ENCODE measurements at regions not wholly inside any gene's neighbourhood (a gene's known extent, or its start where the extent isn't known, plus 50 kb on each side); places are given as distances from the start of the nearest gene placed in this dataset.
"Not testable (repeated sequence)": the region's sequence is repeated elsewhere in the genome, so short reads cannot be mapped to it uniquely, and the experiment has no call there.

DNA sequence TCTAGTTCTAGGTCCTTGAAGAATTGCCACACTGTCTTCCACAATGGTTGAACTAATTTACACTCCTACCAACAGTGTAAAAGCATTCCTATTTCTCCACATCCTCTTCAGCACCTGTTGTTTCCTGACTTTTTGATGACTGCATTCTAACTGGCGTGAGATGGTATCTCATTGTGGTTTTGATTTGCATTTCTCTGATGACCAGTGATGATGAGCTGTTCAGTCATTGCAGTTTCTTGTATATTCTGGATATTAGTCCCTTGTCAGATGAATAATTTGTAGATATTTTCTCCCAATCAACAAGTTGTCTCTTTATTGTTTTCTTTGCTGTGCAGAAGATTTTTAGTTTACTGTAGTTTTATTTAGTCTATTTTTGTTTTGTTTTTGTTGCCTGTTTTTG, 812.3 kb upstream of the ACO1 start:
- peak in 1 of 5 experiments; percentile 3 for DNase-seq

DNA sequence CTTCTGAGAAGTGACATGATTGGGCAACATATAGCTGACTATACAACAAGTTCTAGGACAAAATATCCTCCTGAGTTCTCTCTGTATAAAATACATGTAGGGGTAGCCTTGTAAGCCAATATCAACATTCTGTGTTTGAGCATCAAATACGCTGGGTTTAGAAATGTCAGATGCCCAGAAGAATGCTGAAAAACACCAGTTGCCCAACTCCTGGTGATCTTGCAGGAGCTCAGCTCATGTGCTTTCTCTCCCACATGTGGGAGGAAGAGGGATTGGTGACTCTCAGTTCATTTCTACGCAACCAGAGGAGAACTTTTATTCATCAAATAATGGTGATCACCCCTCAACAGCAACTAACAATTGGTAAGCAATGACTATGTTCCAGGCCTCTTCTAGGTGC, 810.9 kb upstream of the ACO1 start:
- DNase-seq = no peak

DNA sequence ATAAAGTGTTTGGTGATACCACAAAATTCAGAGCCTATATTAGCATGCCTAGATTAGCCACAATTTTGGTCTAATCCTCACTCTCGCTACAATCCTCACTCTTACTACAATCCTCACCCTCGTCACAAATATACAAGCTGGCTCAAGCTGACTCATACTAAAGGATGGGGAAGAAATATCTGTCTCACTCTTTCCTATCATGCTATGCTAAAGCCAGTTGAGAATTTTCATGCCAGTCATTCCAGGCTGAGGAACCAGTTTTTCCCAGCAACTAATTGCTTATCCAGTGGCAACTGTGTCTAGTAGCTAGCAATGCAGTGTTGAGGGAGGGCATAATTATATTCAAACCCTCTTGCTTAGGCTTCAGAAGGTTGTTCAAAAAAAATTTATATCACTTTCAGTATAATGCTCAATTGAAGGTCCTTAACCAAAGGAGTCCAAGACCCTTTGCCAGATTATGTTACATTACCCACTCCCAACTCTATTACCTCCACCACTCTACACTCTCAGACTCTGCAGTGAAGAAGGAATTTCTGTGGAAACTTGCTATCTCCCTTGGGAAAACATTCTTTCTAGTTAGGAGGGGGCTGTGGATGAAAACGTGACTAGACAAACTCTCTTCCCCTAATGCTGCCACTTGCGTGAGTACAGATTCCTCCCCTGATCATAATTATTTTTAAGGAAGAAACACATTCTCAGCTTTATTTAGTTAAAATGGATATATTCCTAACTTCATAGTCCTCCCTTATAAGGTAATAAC, 810.3 kb upstream of the ACO1 start:
- no peak for DNase-seq

- no peak for DNase-seq
Measured at GRCh38 chr9:31582071-31582470, 802.4 kb upstream of the ACO1 start.

GRCh38 chr9:31582561-31582960, 801.9 kb upstream of the ACO1 start:
- DNase-seq = no peak

DNA sequence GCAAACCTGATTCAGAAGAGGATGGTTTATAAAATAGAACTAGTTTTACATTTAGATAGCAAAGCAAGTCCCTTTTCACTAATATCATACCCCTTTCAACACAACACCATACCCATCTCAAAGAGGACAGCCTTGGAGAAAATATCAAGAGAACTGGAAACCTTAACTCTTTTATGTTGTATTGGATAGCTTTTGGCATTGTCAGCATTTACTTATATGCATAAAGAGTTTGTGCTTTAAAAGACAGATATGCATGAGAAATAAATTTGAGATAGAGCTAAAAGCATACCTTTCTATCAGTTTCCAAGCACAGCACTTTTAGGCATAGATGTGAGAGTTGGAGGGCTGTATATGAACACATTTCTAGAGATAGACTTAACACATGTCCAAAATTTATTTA, 799.3 kb upstream of the ACO1 start:
- DNase-seq = no peak

DNA sequence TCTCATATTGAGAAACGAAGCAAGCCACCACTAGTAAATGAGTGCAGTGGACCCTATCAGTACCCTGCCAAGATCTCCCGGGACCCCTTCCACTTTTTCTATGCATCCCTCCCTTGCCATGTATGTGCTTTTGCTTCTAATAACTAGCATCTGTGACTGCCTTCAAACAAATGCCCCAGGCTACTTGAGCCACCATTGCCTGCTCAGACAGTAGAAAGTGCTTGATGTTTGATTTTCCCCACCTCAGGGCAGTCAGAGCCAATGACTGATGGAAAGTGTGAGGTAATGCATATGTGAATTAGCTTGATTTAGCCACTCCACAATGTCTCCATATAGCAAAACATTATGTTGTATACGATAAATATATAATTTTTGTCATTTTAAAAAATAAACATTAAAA, 797.3 kb upstream of the ACO1 start:
- DNase-seq = no peak

GRCh38 chr9:31588006-31588405, 796.4 kb upstream of the ACO1 start:
- no peak for DNase-seq

DNA sequence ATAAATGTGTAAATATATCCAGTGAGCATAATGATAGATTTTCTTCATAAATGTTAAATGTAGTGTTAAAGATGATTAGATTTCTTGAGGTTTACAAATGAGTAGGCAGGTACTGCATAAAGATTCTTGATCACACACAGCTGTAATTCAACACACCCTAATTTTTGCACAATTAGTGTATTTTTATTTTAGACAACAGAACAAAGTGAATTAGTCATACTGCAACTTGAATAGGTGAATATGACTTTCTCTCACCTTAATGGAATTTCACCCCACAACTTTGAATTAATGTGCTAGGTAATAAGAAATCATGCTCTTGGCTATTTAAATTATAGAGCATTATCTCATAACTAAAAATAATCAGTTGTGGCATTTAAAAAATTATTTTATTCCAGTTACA, 795.7 kb upstream of the ACO1 start:
- DNase-seq = no peak

GRCh38 chr9:31590091-31590490, 794.4 kb upstream of the ACO1 start:
- DNase-seq = no peak

GRCh38 chr9:31597086-31597485, 787.4 kb upstream of the ACO1 start:
- not testable (repeated sequence) for DNase-seq

- DNase-seq = peak in 1 of 5 experiments; percentile 67
Measured at GRCh38 chr9:31597977-31598376, 786.5 kb upstream of the ACO1 start.

- DNase-seq = no peak
Measured at GRCh38 chr9:31601666-31602065, 782.8 kb upstream of the ACO1 start.

GRCh38 chr9:31604531-31604930, 779.9 kb upstream of the ACO1 start:
- no peak for DNase-seq

- DNase-seq = no peak
Measured at GRCh38 chr9:31605164-31605563, 779.3 kb upstream of the ACO1 start.

- no peak for DNase-seq
Measured at GRCh38 chr9:31606678-31607077, 777.8 kb upstream of the ACO1 start.

DNA sequence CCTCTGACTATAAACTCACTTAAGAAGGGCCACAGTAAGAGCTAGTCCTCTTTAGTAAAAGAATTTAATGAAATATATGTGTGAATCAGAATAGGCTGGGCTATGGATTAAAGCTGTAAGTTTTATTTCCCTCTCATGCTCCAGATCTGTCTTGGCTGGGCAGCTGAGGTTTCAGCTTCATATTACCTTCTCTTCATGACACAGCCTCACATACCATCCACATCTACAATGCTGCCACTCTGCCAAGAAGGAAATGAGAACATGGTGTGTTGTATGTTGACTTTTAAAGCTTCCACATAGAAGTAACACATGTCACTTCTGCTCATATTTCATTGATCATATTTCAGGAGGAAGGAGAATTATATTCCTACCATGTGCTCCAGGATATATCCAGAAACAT, 776.0 kb upstream of the ACO1 start:
- DNase-seq = no peak

DNA sequence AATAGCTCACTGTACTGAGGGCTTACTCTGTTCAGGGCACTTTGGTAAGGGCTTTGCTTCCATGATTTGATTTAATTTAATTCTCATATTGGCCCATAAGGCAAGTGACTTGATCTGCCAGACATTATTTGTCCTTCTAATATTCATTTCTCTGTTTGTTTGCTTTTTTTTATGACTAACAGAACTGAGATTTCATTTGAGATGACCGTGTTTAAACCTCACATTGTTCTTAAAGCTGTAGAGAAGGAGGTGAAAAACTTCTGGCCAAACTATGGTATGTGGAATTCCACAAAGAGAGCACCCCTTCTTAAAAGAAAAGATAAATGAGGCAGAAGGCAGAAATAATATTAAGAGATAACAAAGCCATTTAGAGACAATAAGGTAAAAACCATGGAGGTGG, 775.6 kb upstream of the ACO1 start:
- DNase-seq = no peak

DNA sequence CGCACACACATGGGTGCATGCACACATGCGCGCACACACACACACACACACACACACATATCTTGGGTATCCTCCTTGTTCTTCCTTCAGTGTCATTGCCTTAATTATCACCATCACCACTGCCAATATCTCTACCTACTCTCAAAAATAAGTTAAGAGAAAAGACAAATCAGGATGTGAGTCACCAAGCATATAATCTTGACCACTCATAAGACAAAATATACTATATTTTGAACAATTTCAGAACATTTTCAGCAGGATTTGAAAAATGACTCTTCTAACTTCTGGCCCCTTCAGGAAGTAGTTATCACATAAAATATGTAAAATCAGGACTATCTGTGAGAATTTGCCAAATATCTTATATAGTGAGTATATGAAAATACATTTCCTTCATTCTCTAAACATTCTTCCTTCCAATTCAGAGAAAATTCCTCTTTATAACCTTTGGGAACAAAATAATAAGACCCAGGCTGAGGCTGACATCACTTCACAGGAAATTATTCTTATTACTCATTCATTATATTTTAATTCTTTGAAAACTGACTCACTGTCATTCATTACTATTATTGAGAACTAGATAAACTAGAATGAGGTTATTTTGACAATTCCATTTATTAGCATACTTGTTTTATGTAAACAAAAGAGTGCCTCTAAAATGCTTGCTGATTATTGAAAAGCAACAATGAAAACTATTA, 772.0 kb upstream of the ACO1 start:
- DNase-seq = no peak

DNA sequence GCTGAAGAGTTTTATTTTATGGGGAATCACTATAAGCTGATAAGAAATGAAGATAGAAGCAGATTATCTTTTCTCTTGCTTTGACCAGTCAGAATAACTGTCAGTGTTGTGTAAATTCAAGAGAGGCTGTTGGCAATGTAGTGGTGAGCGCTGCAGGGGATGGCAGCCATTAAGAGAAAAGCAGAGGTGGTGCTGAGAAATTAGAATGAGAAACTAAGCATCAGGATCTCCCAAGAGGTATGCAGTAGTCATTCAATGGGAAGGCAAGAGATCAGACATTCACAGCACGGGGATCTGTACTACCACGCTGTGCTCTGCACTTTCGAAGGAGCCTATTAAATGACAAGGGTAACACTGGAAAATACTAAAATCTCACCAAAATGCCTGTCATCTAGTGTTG, 768.5 kb upstream of the ACO1 start:
- DNase-seq = no peak

DNA sequence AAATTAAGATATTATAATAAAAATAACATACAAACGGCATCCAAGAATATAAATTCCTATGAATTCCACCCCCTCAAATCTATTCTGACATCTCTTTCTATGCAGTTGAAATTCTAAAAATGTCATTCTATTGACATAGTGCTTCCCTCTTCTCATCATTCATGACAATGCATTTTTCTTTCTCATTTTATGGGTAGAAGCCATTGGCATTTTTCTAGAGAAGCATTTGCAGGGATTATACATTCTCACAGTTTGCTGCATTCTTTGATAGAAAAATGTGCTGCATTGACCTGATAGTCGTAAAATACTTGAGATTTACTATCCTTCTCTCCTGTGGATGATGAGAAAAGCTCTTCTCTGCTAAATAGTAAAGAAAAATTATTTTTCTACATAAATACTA, 760.9 kb upstream of the ACO1 start:
- no peak for DNase-seq

GRCh38 chr9:31629292-31629691, 755.2 kb upstream of the ACO1 start:
- no peak for DNase-seq

DNA sequence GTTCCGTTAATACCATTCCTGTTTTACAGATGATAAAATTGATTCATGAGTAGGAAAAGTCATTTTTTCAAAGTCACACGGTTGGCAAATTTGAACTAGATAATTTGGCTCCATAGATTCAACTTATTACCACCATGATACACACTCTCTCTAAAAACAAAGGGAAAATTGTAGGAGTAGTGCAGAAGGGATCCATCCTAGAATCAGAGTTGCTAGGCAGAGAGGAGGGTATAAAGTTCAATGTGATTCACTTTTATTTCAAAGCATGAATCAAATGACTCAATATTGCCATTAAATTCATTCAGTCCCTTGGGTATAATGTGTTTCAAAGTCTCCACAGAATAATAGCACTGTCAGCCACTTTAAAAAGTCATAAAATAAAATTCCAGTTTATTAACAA, 747.2 kb upstream of the ACO1 start:
- DNase-seq = no peak

GRCh38 chr9:31637861-31638260, 746.6 kb upstream of the ACO1 start:
- no peak for DNase-seq

GRCh38 chr9:31639451-31639850, 745.0 kb upstream of the ACO1 start:
- DNase-seq = no peak

Measured in T-helper 2 cell (primary cell).